ENCODE measurements at regions not wholly inside any gene's neighbourhood (a gene's known extent, or its start where the extent isn't known, plus 50 kb on each side); places are given as distances from the start of the nearest gene placed in this dataset.

GRCh38 chr5:101103874-101104273 is 200.8 kb upstream of the ST8SIA4 start:
- Histone ChIP-seq H2AFZ (ENCODE audit: low read length) (no peak overlapping the region), H3K27me3 (ENCODE audit: control insufficient read depth in 1 of 2, insufficient read depth in 2 of 2, low read length in 2 of 2) (no peaks in the 10 kb centered on the region; a peak in 1 of 5 replicates), H3K36me3 (replicated peaks in 1 of 2; ENCODE audit: control insufficient read depth in 1 of 2, insufficient read depth in 2 of 2, low read length in 2 of 2) (no peaks in the 10 kb centered on the region), H3K79me2 (ENCODE audit: insufficient read depth, low read length) (no peaks in the 10 kb centered on the region), H3K27ac (ENCODE audit: extremely low read length, insufficient read depth, low read length) (no peak overlapping the region), H3K9ac (ENCODE audit: insufficient read depth, low read depth, low read length) (no peak overlapping the region), H3K4me3 (replicated peaks in 1 of 3; ENCODE audit: insufficient read depth in 1 of 3, low read depth in 2 of 3, low read length in 3 of 3) (no peak overlapping the region), H3K4me2 (ENCODE audit: low read depth, low read length) (no peak overlapping the region), H4K20me1 (ENCODE audit: insufficient read depth, low read length) (no peaks in the 10 kb centered on the region), H3K4me1 (ENCODE audit: insufficient read depth, low read length) (no peaks in the 10 kb centered on the region), H3K9me3 (ENCODE audit: low read length) (no peaks in the 10 kb centered on the region)
- CTCF ChIA-PET (ENCODE audit: low intra/inter-chr PET ratio, low total read pairs) = no interaction called here
- DNase-seq (ENCODE audit: low spot score) (peak; percentile 52), ATAC-seq (peak; percentile 57; the same call in 2 of the 3 replicates), FAIRE-seq (no peak)
- POLR2A ChIA-PET = no interaction called here
- 0% methylated on average over 1 of the region's 1 CpG for whole genome bisulfite sequencing (ENCODE audit: low lambda C conversion rate)
- intact Hi-C loops (cut with micrococcal nuclease; ENCODE audit: unreplicated experiment) (no loop called here), in situ Hi-C loops (cut with HindIII; ENCODE audit: extremely low pct_ligation_motif_present, low pct_unique_long_range_greater_than_20kb) (no loop called here)
- no TSS peak for BruUV-seq (replicated peaks)
- no peak for TF ChIP-seq ZBTB39 (CRISPR knock-in tag; IDR thresholded peaks at IDR 0.05)
- TF ChIP-seq FOXP1 (IDR thresholded peaks at IDR 0.05) = no peak
- TF ChIP-seq FOXP1 (CRISPR knock-in tag; IDR thresholded peaks at IDR 0.05) = 0 out of 2 replicates have a peak, but pooled peaks have one; percentile 30
- TF ChIP-seq ZNF780A (CRISPR knock-in tag; IDR thresholded peaks at IDR 0.05) = no peak
- peak; percentile 76; the same call in 1 of the 2 replicates for TF ChIP-seq SIX1 (CRISPR knock-in tag; IDR thresholded peaks at IDR 0.05; ENCODE audit: borderline replicate concordance)
- no peak for TF ChIP-seq NFRKB (IDR thresholded peaks at IDR 0.05)
- TF ChIP-seq ZNF619 (CRISPR knock-in tag; IDR thresholded peaks at IDR 0.05) = no peak
- no peak for TF ChIP-seq ATF4 (CRISPR knock-in tag; IDR thresholded peaks at IDR 0.05)
- TF ChIP-seq NCOA2 (CRISPR knock-in tag; IDR thresholded peaks at IDR 0.05) = peak; percentile 27; the same call in 1 of the 2 replicates
- TF ChIP-seq POGK (CRISPR knock-in tag; conservative IDR thresholded peaks at IDR 0.05) = no peak
- TF ChIP-seq POLR2AphosphoS2 (IDR thresholded peaks at IDR 0.05; ENCODE audit: low read depth, low read length) = no peak
- TF ChIP-seq RARA (CRISPR knock-in tag; IDR thresholded peaks at IDR 0.05) = 0 out of 2 replicates have a peak, but pooled peaks have one; percentile 5
- TF ChIP-seq FOXA3 (CRISPR knock-in tag; IDR thresholded peaks at IDR 0.05) = peak; percentile 26; the same call in 1 of the 2 replicates
- TF ChIP-seq REPIN1 (CRISPR knock-in tag; IDR thresholded peaks at IDR 0.05; ENCODE audit: borderline replicate concordance, low read depth) = no peak
- no peak for TF ChIP-seq TARDBP (CRISPR knock-in tag; IDR thresholded peaks at IDR 0.05)
- TF ChIP-seq ZNF143 (CRISPR knock-in tag; IDR thresholded peaks at IDR 0.05) = no peak
- no peak for TF ChIP-seq SALL1 (CRISPR knock-in tag; IDR thresholded peaks at IDR 0.05)
- TF ChIP-seq ZNF577 (CRISPR knock-in tag; IDR thresholded peaks at IDR 0.05; ENCODE audit: borderline replicate concordance, low read depth) = no peak
- peak; percentile 40; the same call in 1 of the 2 replicates for TF ChIP-seq NFE2 (CRISPR knock-in tag; IDR thresholded peaks at IDR 0.05)
- TF ChIP-seq ZNF350 (CRISPR knock-in tag; IDR thresholded peaks at IDR 0.05; ENCODE audit: borderline replicate concordance, low read depth) = no peak
- no peak for TF ChIP-seq ZNF274 (CRISPR knock-in tag; IDR thresholded peaks at IDR 0.05)
